MM.1S (cell line): ENCODE measurements at regions not wholly inside any gene's neighbourhood (a gene's known extent, or its start where the extent isn't known, plus 50 kb on each side); places are given as distances from the start of the nearest gene placed in this dataset.

Experiments
- EZH2 ChIP-seq: fragments of 300-600 bp; sonication (generic); optimal IDR thresholded peaks from 2 replicates; pipeline ENCODE3; 2017; ENCODE audit warnings: low read depth, mild to moderate bottlenecking, antibody characterized with exemption, low read length, mixed read lengths
- EZH2phosphoT487 ChIP-seq: fragments of 300-600 bp; sonication (generic); IDR thresholded peaks from 2 replicates; pipeline ENCODE4 v1.6.1; 2018; ENCODE audit warnings: antibody characterized with exemption, low read length
- TF ChIP-seq, protein P1 (sequence below): fragments of 300-600 bp; sonication (generic); IDR thresholded peaks from 2 replicates; pipeline ENCODE4 v1.5.1; 2016; ENCODE audit warnings: antibody characterized with exemption, low read length, mixed read lengths

DNA sequence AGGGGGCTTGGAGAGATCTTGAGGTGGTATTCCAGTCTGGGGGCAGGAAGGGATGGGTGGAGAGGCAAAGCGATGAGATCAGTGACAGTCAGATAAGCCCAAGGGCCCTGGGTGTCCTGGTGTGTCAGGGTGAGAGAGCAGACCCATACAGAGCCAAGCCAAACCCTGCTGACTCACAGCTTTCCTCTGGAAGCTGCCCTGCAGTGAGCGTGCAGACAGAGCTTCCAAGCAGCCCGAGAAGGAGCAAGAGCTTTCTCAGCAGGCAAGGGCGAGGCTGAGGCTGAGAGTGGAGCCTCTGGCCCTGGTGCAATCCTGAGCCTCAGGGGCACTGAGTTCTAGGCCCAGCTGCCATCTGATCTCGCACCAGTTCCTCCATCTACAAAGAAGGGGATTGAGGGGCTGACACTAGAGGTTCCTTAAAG, 91.1 kb upstream of the HIVEP1 start:
- TF ChIP-seq, protein P1, sequence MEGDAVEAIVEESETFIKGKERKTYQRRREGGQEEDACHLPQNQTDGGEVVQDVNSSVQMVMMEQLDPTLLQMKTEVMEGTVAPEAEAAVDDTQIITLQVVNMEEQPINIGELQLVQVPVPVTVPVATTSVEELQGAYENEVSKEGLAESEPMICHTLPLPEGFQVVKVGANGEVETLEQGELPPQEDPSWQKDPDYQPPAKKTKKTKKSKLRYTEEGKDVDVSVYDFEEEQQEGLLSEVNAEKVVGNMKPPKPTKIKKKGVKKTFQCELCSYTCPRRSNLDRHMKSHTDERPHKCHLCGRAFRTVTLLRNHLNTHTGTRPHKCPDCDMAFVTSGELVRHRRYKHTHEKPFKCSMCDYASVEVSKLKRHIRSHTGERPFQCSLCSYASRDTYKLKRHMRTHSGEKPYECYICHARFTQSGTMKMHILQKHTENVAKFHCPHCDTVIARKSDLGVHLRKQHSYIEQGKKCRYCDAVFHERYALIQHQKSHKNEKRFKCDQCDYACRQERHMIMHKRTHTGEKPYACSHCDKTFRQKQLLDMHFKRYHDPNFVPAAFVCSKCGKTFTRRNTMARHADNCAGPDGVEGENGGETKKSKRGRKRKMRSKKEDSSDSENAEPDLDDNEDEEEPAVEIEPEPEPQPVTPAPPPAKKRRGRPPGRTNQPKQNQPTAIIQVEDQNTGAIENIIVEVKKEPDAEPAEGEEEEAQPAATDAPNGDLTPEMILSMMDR, result no peak
- no peak for TF ChIP-seq EZH2phosphoT487
- no peak for TF ChIP-seq EZH2
